H9 (cell line): ENCODE measurements at regions not wholly inside any gene's neighbourhood (a gene's known extent, or its start where the extent isn't known, plus 50 kb on each side); places are given as distances from the start of the nearest gene placed in this dataset.

Source experiments
- DNase-seq: peaks from one replicate; pipeline ENCODE4 v3.0.0-alpha.2; 2017
- H2AFZ ChIP-seq: one replicate; pipeline ENCODE4 v1.6.1; 2013; ENCODE audit warnings: mild to moderate bottlenecking, low read length, control low read depth, moderate library complexity
- H2AK5ac ChIP-seq: 2 replicates; pipeline ENCODE4 v1.6.1; 2013; ENCODE audit warnings: low read length, control low read depth, mixed read lengths; ENCODE audit not compliant: insufficient read length
- H2BK120ac ChIP-seq: one replicate; pipeline ENCODE4 v1.6.1; 2013; ENCODE audit warnings: low read depth, mild to moderate bottlenecking, low read length, control low read depth, inconsistent platforms; ENCODE audit not compliant: poor library complexity, severe bottlenecking
- H2BK12ac ChIP-seq: 2 replicates; pipeline ENCODE4 v1.6.1; 2013; ENCODE audit warnings: low read length, control low read depth, mixed read lengths, low read depth; ENCODE audit not compliant: insufficient read length
- H2BK15ac ChIP-seq: 2 replicates; pipeline ENCODE4 v1.6.1; 2013; ENCODE audit warnings: low read depth, low read length, control low read depth
- H2BK20ac ChIP-seq: one replicate; pipeline ENCODE4 v1.6.1; 2013; ENCODE audit warnings: low read depth, mild to moderate bottlenecking, low read length, control low read depth, inconsistent platforms; ENCODE audit not compliant: poor library complexity, severe bottlenecking
- H2BK5ac ChIP-seq: 2 replicates; pipeline ENCODE4 v1.6.1; 2013; ENCODE audit warnings: low read length, control low read depth, mixed read lengths; ENCODE audit not compliant: insufficient read length
- H3K14ac ChIP-seq: 2 replicates; pipeline ENCODE4 v1.6.1; 2013; ENCODE audit warnings: low read length, control low read depth; ENCODE audit not compliant: insufficient read depth
- H3K18ac ChIP-seq: 2 replicates; pipeline ENCODE4 v1.6.1; 2013; ENCODE audit warnings: low read depth, mild to moderate bottlenecking, mixed read lengths, low read length, control low read depth; ENCODE audit not compliant: insufficient read length
- H3K23ac ChIP-seq: 2 replicates; pipeline ENCODE4 v1.6.1; 2013; ENCODE audit warnings: low read length, control low read depth, mixed read lengths, low read depth; ENCODE audit not compliant: insufficient read length
- H3K23me2 ChIP-seq: 2 replicates; pipeline ENCODE4 v1.6.1; 2013; ENCODE audit warnings: low read depth, mild to moderate bottlenecking, mixed read lengths, low read length, control low read depth; ENCODE audit not compliant: insufficient read length, poor library complexity, severe bottlenecking
- H3K27ac ChIP-seq: 2 replicates; pipeline ENCODE4 v1.5.1; 2013; ENCODE audit warnings: low read length, control low read depth, mixed read lengths, low read depth; ENCODE audit not compliant: insufficient read length
- H3K27me3 ChIP-seq: 2 replicates; pipeline ENCODE4 v1.6.1; 2013; ENCODE audit warnings: low read length, control low read depth, inconsistent platforms; ENCODE audit not compliant: insufficient read depth
- H3K4ac ChIP-seq: 2 replicates; pipeline ENCODE4 v1.6.1; 2013; ENCODE audit warnings: low read depth, mild to moderate bottlenecking, control low read depth, inconsistent platforms, low read length, moderate library complexity
- H3K4me1 ChIP-seq: 2 replicates; pipeline ENCODE4 v1.6.1; 2013; ENCODE audit warnings: low read length, control low read depth, inconsistent platforms; ENCODE audit not compliant: insufficient read depth
- H3K4me2 ChIP-seq: 2 replicates; pipeline ENCODE4 v1.6.1; 2013; ENCODE audit warnings: low read length, control low read depth, mixed read lengths; ENCODE audit not compliant: insufficient read length, insufficient read depth
- H3K56ac ChIP-seq: 2 replicates; pipeline ENCODE4 v1.6.1; 2013; ENCODE audit warnings: low read depth, mild to moderate bottlenecking, mixed read lengths, low read length, control low read depth; ENCODE audit not compliant: insufficient read length
- H3K79me1 ChIP-seq: 2 replicates; pipeline ENCODE4 v1.6.1; 2013; ENCODE audit warnings: low read depth, mild to moderate bottlenecking, moderate library complexity, low read length, control low read depth, inconsistent platforms; ENCODE audit not compliant: insufficient read depth, poor library complexity, severe bottlenecking
- H3K79me2 ChIP-seq: 2 replicates; pipeline ENCODE4 v1.6.1; 2013; ENCODE audit warnings: low read length, control low read depth, inconsistent platforms; ENCODE audit not compliant: insufficient read depth
- H3K9ac ChIP-seq: 2 replicates; pipeline ENCODE4 v1.6.1; 2013; ENCODE audit warnings: low read length, control low read depth, mixed read lengths; ENCODE audit not compliant: insufficient read length; ENCODE audit errors: extremely low read depth
- H3K9me3 ChIP-seq: one replicate; pipeline ENCODE4 v1.6.1; 2013; ENCODE audit warnings: low read depth, low read length, inconsistent platforms; ENCODE audit not compliant: control insufficient read depth
- H3T11ph ChIP-seq: one replicate; pipeline ENCODE4 v1.6.1; 2013; ENCODE audit warnings: mild to moderate bottlenecking, low read length, control low read depth, inconsistent platforms
- H4K20me1 ChIP-seq: one replicate; pipeline ENCODE4 v1.6.1; 2013; ENCODE audit not compliant: control insufficient read depth, insufficient read length, insufficient read depth
- H4K5ac ChIP-seq: 2 replicates; pipeline ENCODE4 v1.6.1; 2013; ENCODE audit warnings: low read depth, mild to moderate bottlenecking, mixed read lengths, low read length, control low read depth; ENCODE audit not compliant: insufficient read length
- H4K8ac ChIP-seq: replicated peaks from 2 replicates; pipeline ENCODE4 v1.6.1; 2013; ENCODE audit warnings: low read length, control low read depth, mixed read lengths, low read depth; ENCODE audit not compliant: insufficient read length
- H4K91ac ChIP-seq: 2 replicates; pipeline ENCODE4 v1.6.1; 2013; ENCODE audit warnings: low read depth, mild to moderate bottlenecking, moderate library complexity, mixed read lengths, low read length, control low read depth; ENCODE audit not compliant: insufficient read length
- H3K27ac Mint-ChIP-seq, 3 experiments: 2 replicates in 2 of 3; 3 replicates in 1 of 3; pipeline ENCODE4 v1.8.0; 2020 to 2021; ENCODE audit warnings: mixed read lengths in 3 of 3, mild to moderate bottlenecking in 1 of 3, moderate library complexity in 1 of 3
- H3K27me3 Mint-ChIP-seq: 2 replicates; pipeline ENCODE4 v1.8.0; 2021; ENCODE audit warnings: low read depth, mild to moderate bottlenecking, moderate library complexity, mixed read lengths
- H3K36me3 Mint-ChIP-seq, 3 experiments: 2 replicates in 2 of 3; 3 replicates in 1 of 3; pipeline ENCODE4 v1.8.0; 2020 to 2021; ENCODE audit warnings: low read depth in 3 of 3, mixed read lengths in 3 of 3; ENCODE audit not compliant: insufficient read depth in 1 of 3
- H3K4me1 Mint-ChIP-seq, 2 experiments: 2 replicates each; pipeline ENCODE4 v1.8.0; 2020; ENCODE audit warnings: mixed read lengths in 2 of 2
- H3K4me3 Mint-ChIP-seq, 2 experiments: 2 replicates in 1 of 2; 3 replicates in 1 of 2; pipeline ENCODE4 v1.8.0; 2020 to 2021; ENCODE audit warnings: mild to moderate bottlenecking in 2 of 2, mixed read lengths in 2 of 2, moderate library complexity in 1 of 2
- H3K9me3 Mint-ChIP-seq, 2 experiments: 2 replicates in 1 of 2; 3 replicates in 1 of 2; pipeline ENCODE4 v1.8.0; 2020; ENCODE audit warnings: mild to moderate bottlenecking in 2 of 2, mixed read lengths in 2 of 2, moderate library complexity in 1 of 2
- WGBS: extraction: QIAGEN DNeasy Blood & Tissue Kit; methylation state at CpG from one replicate; pipeline ENCODE4 v1.1.7; 2013; ENCODE audit warnings: missing lambda C conversion rate, low lambda C conversion rate, mixed read lengths; ENCODE audit not compliant: insufficient read length; ENCODE audit errors: extremely low coverage; 5-methylcytosine and 5-hydroxymethylcytosine counted together
- TF ChIP-seq, protein P1 (sequence below): fragments of 200-600 bp; sonication (generic); conservative IDR thresholded peaks from 3 replicates; pipeline ENCODE4 v1.8.0; 2021; ENCODE audit warnings: antibody characterized with exemption, mild to moderate bottlenecking

DNA sequence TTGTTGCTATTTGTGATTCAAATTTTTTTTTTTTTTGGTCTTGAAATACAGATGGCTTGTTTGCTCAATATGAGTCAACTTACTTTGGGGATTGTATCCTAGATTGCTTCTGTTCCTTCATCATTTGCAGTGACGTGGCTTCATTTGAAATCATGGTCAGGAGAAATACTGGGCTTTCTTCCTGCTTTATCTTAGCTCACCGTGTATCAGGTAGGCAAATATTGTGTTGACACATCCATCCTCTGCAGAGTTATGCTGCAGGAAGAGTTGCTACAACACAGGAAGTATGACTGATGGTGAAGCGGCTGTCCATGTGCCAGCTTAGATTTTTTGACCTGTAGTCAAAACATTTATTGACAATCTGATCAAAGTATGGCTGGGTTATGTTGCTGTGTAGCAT, 232.2 kb downstream of the C4orf33 start:
- H4K8ac ChIP-seq: no peak overlapping the region
- no peak overlapping the region for H2AK5ac ChIP-seq
- H3K4ac ChIP-seq: no peak overlapping the region
- no peak overlapping the region for H2AFZ ChIP-seq
- no peak overlapping the region for H3K56ac ChIP-seq
- H3K4me1 Mint-ChIP-seq: peaks cover 0 to 5% of the 10 kb centered on the region in 2 experiments; a peak in 1 of 4 replicates
- H2BK5ac ChIP-seq: no peak overlapping the region
- TF ChIP-seq, protein P1, sequence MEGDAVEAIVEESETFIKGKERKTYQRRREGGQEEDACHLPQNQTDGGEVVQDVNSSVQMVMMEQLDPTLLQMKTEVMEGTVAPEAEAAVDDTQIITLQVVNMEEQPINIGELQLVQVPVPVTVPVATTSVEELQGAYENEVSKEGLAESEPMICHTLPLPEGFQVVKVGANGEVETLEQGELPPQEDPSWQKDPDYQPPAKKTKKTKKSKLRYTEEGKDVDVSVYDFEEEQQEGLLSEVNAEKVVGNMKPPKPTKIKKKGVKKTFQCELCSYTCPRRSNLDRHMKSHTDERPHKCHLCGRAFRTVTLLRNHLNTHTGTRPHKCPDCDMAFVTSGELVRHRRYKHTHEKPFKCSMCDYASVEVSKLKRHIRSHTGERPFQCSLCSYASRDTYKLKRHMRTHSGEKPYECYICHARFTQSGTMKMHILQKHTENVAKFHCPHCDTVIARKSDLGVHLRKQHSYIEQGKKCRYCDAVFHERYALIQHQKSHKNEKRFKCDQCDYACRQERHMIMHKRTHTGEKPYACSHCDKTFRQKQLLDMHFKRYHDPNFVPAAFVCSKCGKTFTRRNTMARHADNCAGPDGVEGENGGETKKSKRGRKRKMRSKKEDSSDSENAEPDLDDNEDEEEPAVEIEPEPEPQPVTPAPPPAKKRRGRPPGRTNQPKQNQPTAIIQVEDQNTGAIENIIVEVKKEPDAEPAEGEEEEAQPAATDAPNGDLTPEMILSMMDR: no peak
- H3K79me1 ChIP-seq: no peaks in the 10 kb centered on the region
- no peaks in the 10 kb centered on the region for H3K27me3 ChIP-seq
- no peak overlapping the region for H3K27ac Mint-ChIP-seq
- no peak overlapping the region for H3K14ac ChIP-seq
- no peak overlapping the region for H4K91ac ChIP-seq
- H3T11ph ChIP-seq: no peak overlapping the region
- H3K79me2 ChIP-seq: no peaks in the 10 kb centered on the region
- no peaks in the 10 kb centered on the region for H3K23me2 ChIP-seq
- no peaks in the 10 kb centered on the region for H3K4me1 ChIP-seq
- H3K9me3 ChIP-seq: no peaks in the 10 kb centered on the region
- H2BK12ac ChIP-seq: no peak overlapping the region
- H4K5ac ChIP-seq: no peak overlapping the region
- no peaks in the 10 kb centered on the region for H3K27me3 Mint-ChIP-seq
- WGBS: no CpG with 5 or more reads among the region's 3 CpGs
- no peaks in the 10 kb centered on the region; a peak in 1 of 7 replicates for H3K36me3 Mint-ChIP-seq
- no peak overlapping the region for H3K18ac ChIP-seq
- H3K9ac ChIP-seq: no peak overlapping the region
- DNase-seq: no peak
- H2BK15ac ChIP-seq: no peak overlapping the region
- no peaks in the 10 kb centered on the region for H4K20me1 ChIP-seq
- no peak overlapping the region for H3K23ac ChIP-seq
- H3K9me3 Mint-ChIP-seq: peaks cover 0 to 3% of the 10 kb centered on the region in 2 experiments; a peak in 2 of 5 replicates
- H2BK20ac ChIP-seq: no peak overlapping the region
- no peak overlapping the region for H3K4me2 ChIP-seq
- no peak overlapping the region for H2BK120ac ChIP-seq
- H3K27ac ChIP-seq: no peak overlapping the region
- no peak overlapping the region for H3K4me3 Mint-ChIP-seq
